ENCODE measurements at regions not wholly inside any gene's neighbourhood (a gene's known extent, or its start where the extent isn't known, plus 50 kb on each side); places are given as distances from the start of the nearest gene placed in this dataset.

- Histone ChIP-seq H3K79me2 (ENCODE audit: control insufficient read depth, insufficient read depth, low read length) (no peaks in the 10 kb centered on the region), H3K4me1 (ENCODE audit: control insufficient read depth in 2 of 2, insufficient read depth in 2 of 2, low read length in 2 of 2) (peaks cover 4 to 8% of the 10 kb centered on the region in 2 donors), H3K27ac (ENCODE audit: low read length in 2 of 2) (no peak overlapping the region), H3K36me3 (replicated peaks in 1 of 2; ENCODE audit: control extremely low read depth in 1 of 2, control insufficient read depth in 1 of 2, extremely low read depth in 1 of 2, insufficient read depth in 2 of 2, low read length in 1 of 2) (no peaks in the 10 kb centered on the region), H3K9me3 (ENCODE audit: control extremely low read depth in 1 of 3, control insufficient read depth in 2 of 3, insufficient read depth in 1 of 3, low read length in 2 of 3) (no peaks in the 10 kb centered on the region), H2AFZ (ENCODE audit: insufficient read depth, low read depth, low read length, poor library complexity, severe bottlenecking) (no peak overlapping the region), H4K20me1 (ENCODE audit: control insufficient read depth, insufficient read depth, low read length, poor library complexity, severe bottlenecking) (no peaks in the 10 kb centered on the region), H3K9ac (ENCODE audit: low read length) (no peak overlapping the region), H3K27me3 (replicated peaks in 1 of 4; ENCODE audit: control extremely low read depth in 1 of 4, control insufficient read depth in 3 of 4, insufficient read depth in 4 of 4, low read length in 3 of 4) (peaks cover 0 to 1% (median 0%) of the 10 kb centered on the region in 4 experiments), H3K4me2 (replicated peaks; ENCODE audit: low read depth, low read length, poor library complexity, severe bottlenecking) (no peak overlapping the region), H3K4me3 (ENCODE audit: control extremely low read depth in 1 of 5, extremely low read depth in 1 of 5, insufficient read depth in 1 of 5, low read depth in 2 of 5, low read length in 4 of 5) (no peak overlapping the region)
- Mint-ChIP-seq H3K4me1 (peaks cover 6% of the 10 kb centered on the region), H3K27ac (no peak overlapping the region), H3K4me3 (no peak overlapping the region), H3K9me3 (ENCODE audit: insufficient read depth) (no peaks in the 10 kb centered on the region), H3K27me3 (peaks cover 7% of the 10 kb centered on the region)
- DNase-seq = no peak
- ATAC-seq (ENCODE audit: low read depth) = no peak
- POLR2A ChIA-PET = no interaction called here
- no CpG with 5 or more reads among the region's 1 CpG for WGBS (ENCODE audit: insufficient coverage)
- TF ChIP-seq EZH2 (IDR thresholded peaks at IDR 0.05; ENCODE audit: borderline replicate concordance, insufficient read depth, low read depth, low read length, poor library complexity, severe bottlenecking) = no peak
- no peak for TF ChIP-seq CTCF (IDR thresholded peaks at IDR 0.05)
- CTCF ChIA-PET = interaction anchor here (0.9 to 6.6 kb wide), 4 partner anchors 8 to 794 kb away, joined by 3 to 121 read pairs (median 4); no protein-coding TSS in a partner anchor
- intact Hi-C loops (cut with micrococcal nuclease) = no loop called here
These were observed 425.4 kb downstream of the ETS1 start for GRCh38 chr11:128161994-128162393.

- Mint-ChIP-seq H3K4me1 (peaks cover 6% of the 10 kb centered on the region), H3K27me3 (peaks cover 7% of the 10 kb centered on the region), H3K4me3 (no peak overlapping the region), H3K27ac (no peak overlapping the region), H3K9me3 (ENCODE audit: insufficient read depth) (no peaks in the 10 kb centered on the region)
- Histone ChIP-seq H3K4me1 (ENCODE audit: control insufficient read depth in 2 of 2, insufficient read depth in 2 of 2, low read length in 2 of 2) (peaks cover 4 to 8% of the 10 kb centered on the region in 2 donors), H3K4me2 (replicated peaks; ENCODE audit: low read depth, low read length, poor library complexity, severe bottlenecking) (no peak overlapping the region), H3K9me3 (ENCODE audit: control extremely low read depth in 1 of 3, control insufficient read depth in 2 of 3, insufficient read depth in 1 of 3, low read length in 2 of 3) (no peaks in the 10 kb centered on the region), H3K36me3 (replicated peaks in 1 of 2; ENCODE audit: control extremely low read depth in 1 of 2, control insufficient read depth in 1 of 2, extremely low read depth in 1 of 2, insufficient read depth in 2 of 2, low read length in 1 of 2) (no peaks in the 10 kb centered on the region), H4K20me1 (ENCODE audit: control insufficient read depth, insufficient read depth, low read length, poor library complexity, severe bottlenecking) (no peaks in the 10 kb centered on the region), H3K27ac (ENCODE audit: low read length in 2 of 2) (no peak overlapping the region), H3K4me3 (ENCODE audit: control extremely low read depth in 1 of 5, extremely low read depth in 1 of 5, insufficient read depth in 1 of 5, low read depth in 2 of 5, low read length in 4 of 5) (no peak overlapping the region), H2AFZ (ENCODE audit: insufficient read depth, low read depth, low read length, poor library complexity, severe bottlenecking) (no peak overlapping the region), H3K79me2 (ENCODE audit: control insufficient read depth, insufficient read depth, low read length) (no peaks in the 10 kb centered on the region), H3K9ac (ENCODE audit: low read length) (no peak overlapping the region), H3K27me3 (replicated peaks in 1 of 4; ENCODE audit: control extremely low read depth in 1 of 4, control insufficient read depth in 3 of 4, insufficient read depth in 4 of 4, low read length in 3 of 4) (peaks cover 0 to 7% (median 0%) of the 10 kb centered on the region in 4 experiments)
- DNase-seq (no peak), ATAC-seq (ENCODE audit: low read depth) (no peak)
- 56% methylated on average over 1 of the region's 1 CpG for WGBS (ENCODE audit: insufficient coverage)
- TF ChIP-seq EZH2 (IDR thresholded peaks at IDR 0.05; ENCODE audit: borderline replicate concordance, insufficient read depth, low read depth, low read length, poor library complexity, severe bottlenecking) = no peak
- no peak for TF ChIP-seq CTCF (IDR thresholded peaks at IDR 0.05)
- ChIA-PET POLR2A (no interaction called here), CTCF (interaction anchor here (0.8 to 6.6 kb wide), 6 partner anchors 8 to 795 kb away, joined by 3 to 121 read pairs (median 4); no protein-coding TSS in a partner anchor)
- intact Hi-C loops (cut with micrococcal nuclease) = no loop called here
These were observed 425.9 kb downstream of the ETS1 start for GRCh38 chr11:128161436-128161835.

Measured in B cell (primary cell).